ENCODE measurements at regions not wholly inside any gene's neighbourhood (a gene's known extent, or its start where the extent isn't known, plus 50 kb on each side); places are given as distances from the start of the nearest gene placed in this dataset.
"Not testable (repeated sequence)": the region's sequence is repeated elsewhere in the genome, so short reads cannot be mapped to it uniquely, and the experiment has no call there.

GRCh38 chr14:30063746-30064145 lies 136.1 kb upstream of the PRKD1 start:
- intact Hi-C loops (cut with micrococcal nuclease) = no loop called here

GRCh38 chr14:30064454-30064853 lies 136.8 kb upstream of the PRKD1 start:
- no peak for ATAC-seq
- no peak for DNase-seq
- intact Hi-C loops (cut with micrococcal nuclease) = no loop called here

More at GRCh38 chr14:30063746-30064145, 136.1 kb upstream of the PRKD1 start:
- no peak for DNase-seq
- no peak for ATAC-seq

- intact Hi-C loops (cut with micrococcal nuclease) = no loop called here
- DNase-seq = no peak
- no peak for ATAC-seq
These were observed 141.9 kb upstream of the PRKD1 start for GRCh38 chr14:30069536-30069935.

- DNase-seq, ATAC-seq: not testable (repeated sequence)
These were observed 144.8 kb upstream of the PRKD1 start for GRCh38 chr14:30072454-30072853.

GRCh38 chr14:30077946-30078345 lies 150.3 kb upstream of the PRKD1 start:
- no peak for ATAC-seq
- DNase-seq = no peak
- intact Hi-C loops (cut with micrococcal nuclease) = no loop called here

More at GRCh38 chr14:30072454-30072853, 144.8 kb upstream of the PRKD1 start:
- intact Hi-C loops (cut with micrococcal nuclease) = not testable (repeated sequence)

GRCh38 chr14:30078811-30079402 lies 151.3 kb upstream of the PRKD1 start:
- DNase-seq (no peak), ATAC-seq (no peak)
- intact Hi-C loops (cut with micrococcal nuclease) = no loop called here

GRCh38 chr14:30082486-30082885 lies 154.8 kb upstream of the PRKD1 start:
- intact Hi-C loops (cut with micrococcal nuclease) = no loop called here
- ATAC-seq (no peak), DNase-seq (no peak)

- intact Hi-C loops (cut with micrococcal nuclease) = no loop called here
- no peak for DNase-seq
- no peak for ATAC-seq
These were observed 157.2 kb upstream of the PRKD1 start for GRCh38 chr14:30084811-30085210.

- intact Hi-C loops (cut with micrococcal nuclease) = no loop called here
- DNase-seq = peak; percentile 54
- peak; percentile 99 for ATAC-seq
These were observed 158.3 kb upstream of the PRKD1 start for GRCh38 chr14:30085943-30086342.

- no peak for ATAC-seq
- intact Hi-C loops (cut with micrococcal nuclease) = no loop called here
- no peak for DNase-seq
These were observed 161.0 kb upstream of the PRKD1 start for GRCh38 chr14:30088620-30089019.

- ATAC-seq (no peak), DNase-seq (no peak)
These were observed 181.5 kb upstream of the PRKD1 start for GRCh38 chr14:30108975-30109700.

GRCh38 chr14:30114051-30114450 lies 186.4 kb upstream of the PRKD1 start:
- intact Hi-C loops (cut with micrococcal nuclease) = no loop called here
- DNase-seq (no peak), ATAC-seq (no peak)

More at GRCh38 chr14:30108975-30109700, 181.5 kb upstream of the PRKD1 start:
- intact Hi-C loops (cut with micrococcal nuclease) = no loop called here

- DNase-seq (no peak), ATAC-seq (no peak)
- intact Hi-C loops (cut with micrococcal nuclease) = no loop called here
These were observed 188.1 kb upstream of the PRKD1 start for GRCh38 chr14:30115756-30116155.

- intact Hi-C loops (cut with micrococcal nuclease) = no loop called here
- ATAC-seq = no peak
- no peak for DNase-seq
These were observed 191.5 kb upstream of the PRKD1 start for GRCh38 chr14:30118992-30119640.

GRCh38 chr14:30125322-30125979 lies 197.8 kb upstream of the PRKD1 start:
- intact Hi-C loops (cut with micrococcal nuclease) = no loop called here
- no peak for ATAC-seq
- DNase-seq = no peak

GRCh38 chr14:30129807-30130206 lies 202.2 kb upstream of the PRKD1 start:
- ATAC-seq (no peak), DNase-seq (no peak)
- intact Hi-C loops (cut with micrococcal nuclease) = no loop called here

GRCh38 chr14:30131581-30132097 lies 204.0 kb upstream of the PRKD1 start:
- intact Hi-C loops (cut with micrococcal nuclease) = no loop called here

GRCh38 chr14:30132196-30132595 lies 204.5 kb upstream of the PRKD1 start:
- no peak for DNase-seq
- intact Hi-C loops (cut with micrococcal nuclease) = no loop called here
- ATAC-seq = no peak

More at GRCh38 chr14:30131581-30132097, 204.0 kb upstream of the PRKD1 start:
- no peak for DNase-seq
- no peak for ATAC-seq

- intact Hi-C loops (cut with micrococcal nuclease) = no loop called here
- DNase-seq (no peak), ATAC-seq (no peak)
These were observed 207.3 kb upstream of the PRKD1 start for GRCh38 chr14:30134936-30135335.

- intact Hi-C loops (cut with micrococcal nuclease) = no loop called here
- DNase-seq = no peak
- ATAC-seq = no peak
These were observed 210.9 kb upstream of the PRKD1 start for GRCh38 chr14:30138567-30138966.
